Common myeloid progenitor, CD34-positive (primary cell): ENCODE measurements at regions not wholly inside any gene's neighbourhood (a gene's known extent, or its start where the extent isn't known, plus 50 kb on each side); places are given as distances from the start of the nearest gene placed in this dataset.

Source experiments
- CTCF ChIA-PET: fragments of 350-600 bp; sonication (Branson Sonifier 250); formaldehyde crosslinking; loops from one replicate; lab custom pipeline; 2021; ENCODE audit warnings: antibody characterized with exemption; lab: Charles Lee
- POLR2A ChIA-PET: fragments of 350-600 bp; sonication (Branson Sonifier 250); formaldehyde crosslinking; loops from one replicate; lab custom pipeline; 2021; ENCODE audit warnings: antibody characterized with exemption; lab: Charles Lee
- DNase-seq, 3 donors: peaks; one replicate each; pipeline versions ENCODE4 v3.0.0 to v3.0.0-alpha.2; 2013
- H3K27ac ChIP-seq, 2 experiments: 1 replicate in 1 of 2; 2 replicates in 1 of 2; pipeline ENCODE4 v1.7.0; 2013; ENCODE audit warnings: inconsistent platforms in 2 of 2, low read length in 2 of 2, mild to moderate bottlenecking in 2 of 2, low read depth in 1 of 2, moderate library complexity in 1 of 2; ENCODE audit not compliant: severe bottlenecking in 2 of 2, insufficient read depth in 1 of 2, poor library complexity in 1 of 2
- H3K27me3 ChIP-seq, 5 experiments: replicated peaks in 2 of 5; 1 replicate in 3 of 5; 2 replicates in 2 of 5; pipeline versions ENCODE4 v1.6.1 to v1.7.0; 2013; ENCODE audit warnings: low read length in 4 of 5, mild to moderate bottlenecking in 2 of 5, moderate library complexity in 2 of 5, inconsistent platforms in 1 of 5; ENCODE audit not compliant: insufficient read depth in 5 of 5, control insufficient read depth in 4 of 5
- H3K36me3 ChIP-seq, 4 experiments: 1 replicate in 2 of 4; 2 replicates in 2 of 4; pipeline versions ENCODE4 v1.6.1 to v1.7.0; 2013; ENCODE audit warnings: low read length in 3 of 4, control low read depth in 1 of 4, mild to moderate bottlenecking in 1 of 4; ENCODE audit not compliant: control insufficient read depth in 4 of 4, insufficient read depth in 4 of 4
- H3K4me1 ChIP-seq, 4 experiments: 1 replicate in 3 of 4; 2 replicates in 1 of 4; pipeline versions ENCODE4 v1.6.1 to v1.7.1; 2013; ENCODE audit warnings: low read length in 3 of 4, mild to moderate bottlenecking in 3 of 4, control low read depth in 1 of 4, inconsistent platforms in 1 of 4, moderate library complexity in 1 of 4; ENCODE audit not compliant: control insufficient read depth in 4 of 4, insufficient read depth in 4 of 4; ENCODE audit errors: control extremely low read depth in 1 of 4
- H3K4me3 ChIP-seq, 7 experiments: 1 replicate in 4 of 7; 2 replicates in 3 of 7; pipeline versions ENCODE4 v1.5.1 to v1.7.0; 2013; ENCODE audit warnings: mild to moderate bottlenecking in 7 of 7, low read length in 6 of 7, moderate library complexity in 6 of 7, inconsistent platforms in 2 of 7, low read depth in 2 of 7, control low read depth in 1 of 7; ENCODE audit not compliant: insufficient read depth in 4 of 7, control insufficient read depth in 1 of 7; ENCODE audit errors: extremely low read depth in 1 of 7
- H3K9me3 ChIP-seq, 5 experiments: 1 replicate in 4 of 5; 2 replicates in 1 of 5; pipeline versions ENCODE4 v1.6.1 to v1.7.1; 2013; ENCODE audit warnings: low read length in 4 of 5, mild to moderate bottlenecking in 2 of 5, inconsistent platforms in 1 of 5, low read depth in 1 of 5, moderate library complexity in 1 of 5; ENCODE audit not compliant: control insufficient read depth in 4 of 5, insufficient read depth in 2 of 5; ENCODE audit errors: control extremely low read depth in 1 of 5
- WGBS: methylation state at CpG from one replicate; pipeline ENCODE4 v1.1.5; 2013; ENCODE audit not compliant: insufficient coverage; 5-methylcytosine and 5-hydroxymethylcytosine counted together

DNA sequence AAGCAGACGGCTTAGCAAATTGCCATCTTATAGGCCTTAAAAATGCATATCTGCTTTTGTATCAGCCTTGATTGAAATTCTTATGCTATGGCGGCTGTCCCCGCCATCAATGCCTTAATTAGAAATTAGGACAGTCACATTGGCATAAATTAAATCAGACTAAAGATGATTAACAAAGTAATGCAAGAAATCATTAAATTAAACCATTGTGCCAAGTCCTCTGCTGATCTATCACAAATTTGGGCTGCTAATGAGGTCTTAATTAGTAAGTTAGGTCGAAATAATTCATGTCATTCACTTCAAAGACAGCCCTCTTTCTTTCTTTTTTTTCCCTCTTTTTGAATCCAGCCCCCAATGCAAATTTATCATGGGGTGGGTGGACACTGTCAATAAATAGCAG, 159.3 kb downstream of the MIAT start:
- no peaks in the 10 kb centered on the region for H3K36me3 ChIP-seq
- no peak overlapping the region for H3K4me3 ChIP-seq
- WGBS = 83% methylated on average over 1 of the region's 4 CpGs
- POLR2A ChIA-PET = no interaction called here
- no peaks in the 10 kb centered on the region for H3K27me3 ChIP-seq
- DNase-seq = no peak
- CTCF ChIA-PET = no interaction called here
- no peaks in the 10 kb centered on the region for H3K4me1 ChIP-seq
- H3K9me3 ChIP-seq = peaks cover 0 to 17% (median 3%) of the 10 kb centered on the region in 5 experiments
- H3K27ac ChIP-seq = no peak overlapping the region

- H3K4me1 ChIP-seq = no peaks in the 10 kb centered on the region
- no peak overlapping the region for H3K4me3 ChIP-seq
- H3K27ac ChIP-seq = no peak overlapping the region
- ChIA-PET POLR2A (interaction anchor here (0.5 kb wide), 1 partner anchor 834 kb away, joined by 3 read pairs; no protein-coding TSS in a partner anchor), CTCF (no interaction called here)
- peaks cover 0 to 17% (median 3%) of the 10 kb centered on the region in 5 experiments for H3K9me3 ChIP-seq
- WGBS = 63% methylated on average over 3 of the region's 4 CpGs
- H3K36me3 ChIP-seq = no peaks in the 10 kb centered on the region
- no peaks in the 10 kb centered on the region for H3K27me3 ChIP-seq
- DNase-seq = no peak
Observed at GRCh38 chr22:26817926-26818325, 160.5 kb downstream of the MIAT start.

DNA sequence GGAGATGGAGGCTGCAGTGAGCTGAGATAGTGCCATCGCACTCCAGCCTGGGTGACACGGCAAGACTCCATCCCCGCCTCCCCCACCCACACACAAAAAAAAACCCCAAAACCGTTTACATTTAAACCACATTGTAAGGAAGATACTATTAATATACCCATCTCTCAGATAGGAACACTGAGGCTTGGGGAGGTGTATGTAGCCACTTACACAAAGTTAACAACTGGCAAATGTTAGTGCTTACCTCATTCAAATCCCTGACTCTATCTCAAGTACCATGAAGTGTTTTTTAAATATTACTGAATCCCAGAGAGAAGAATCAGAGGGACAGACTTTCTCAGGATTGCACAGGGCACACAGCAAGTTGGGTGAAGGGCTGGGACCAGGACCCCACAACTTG, 164.5 kb downstream of the MIAT start:
- CTCF ChIA-PET = no interaction called here
- no peak overlapping the region for H3K27ac ChIP-seq
- peaks cover 0 to 17% (median 3%) of the 10 kb centered on the region in 5 experiments for H3K9me3 ChIP-seq
- H3K27me3 ChIP-seq = peaks cover 0 to 1% (median 0%) of the 10 kb centered on the region in 5 experiments
- DNase-seq = no peak
- H3K4me1 ChIP-seq = no peaks in the 10 kb centered on the region
- POLR2A ChIA-PET = interaction anchor here (0.6 kb wide), 1 partner anchor 19 kb away, joined by 4 read pairs; no protein-coding TSS in a partner anchor
- 80% methylated on average over 3 of the region's 4 CpGs for WGBS
- H3K4me3 ChIP-seq = no peak overlapping the region
- no peaks in the 10 kb centered on the region for H3K36me3 ChIP-seq

GRCh38 chr22:26822313-26822712, 164.9 kb downstream of the MIAT start:
- ChIA-PET CTCF (no interaction called here), POLR2A (interaction anchor here (0.6 kb wide), 1 partner anchor 19 kb away, joined by 4 read pairs; no protein-coding TSS in a partner anchor)
- Histone ChIP-seq H3K9me3 (peaks cover 0 to 16% (median 3%) of the 10 kb centered on the region in 5 experiments), H3K4me1 (no peaks in the 10 kb centered on the region), H3K27me3 (peaks cover 0 to 1% (median 0%) of the 10 kb centered on the region in 5 experiments), H3K27ac (no peak overlapping the region), H3K36me3 (no peaks in the 10 kb centered on the region), H3K4me3 (no peak overlapping the region)
- DNase-seq = no peak
- WGBS = 57% methylated on average over 2 of the region's 2 CpGs

GRCh38 chr22:26823966-26824365, 166.6 kb downstream of the MIAT start:
- H3K9me3 ChIP-seq = no peaks in the 10 kb centered on the region
- no peak overlapping the region for H3K27ac ChIP-seq
- POLR2A ChIA-PET = no interaction called here
- no peaks in the 10 kb centered on the region for H3K4me1 ChIP-seq
- 85% methylated on average over 4 of the region's 6 CpGs for WGBS
- H3K27me3 ChIP-seq = peaks cover 0 to 1% (median 0%) of the 10 kb centered on the region in 5 experiments
- H3K36me3 ChIP-seq = no peaks in the 10 kb centered on the region
- no peak for DNase-seq
- CTCF ChIA-PET = interaction anchor here (0.7 kb wide), 1 partner anchor 86 kb away, joined by 3 read pairs; no protein-coding TSS in a partner anchor
- H3K4me3 ChIP-seq = no peak overlapping the region

- no peak for DNase-seq
- Histone ChIP-seq H3K27ac (no peak overlapping the region), H3K4me1 (no peaks in the 10 kb centered on the region), H3K27me3 (peaks cover 0 to 1% (median 0%) of the 10 kb centered on the region in 5 experiments), H3K36me3 (no peaks in the 10 kb centered on the region), H3K9me3 (no peaks in the 10 kb centered on the region), H3K4me3 (no peak overlapping the region)
- 94% methylated on average over 7 of the region's 10 CpGs for WGBS
- ChIA-PET CTCF (interaction anchor here (1.4 kb wide), 1 partner anchor 10 kb away, joined by 3 read pairs; no protein-coding TSS in a partner anchor), POLR2A (interaction anchor here (0.6 kb wide), 1 partner anchor 109 kb away, joined by 5 read pairs; no protein-coding TSS in a partner anchor)
Observed at GRCh38 chr22:26825960-26826935, 168.9 kb downstream of the MIAT start.

- no peak overlapping the region for H3K4me3 ChIP-seq
- CTCF ChIA-PET = interaction anchor here (1.1 kb wide), 1 partner anchor 13 kb away, joined by 3 read pairs; no protein-coding TSS in a partner anchor
- H3K27me3 ChIP-seq = peaks cover 0 to 1% (median 0%) of the 10 kb centered on the region in 5 experiments
- H3K4me1 ChIP-seq = no peaks in the 10 kb centered on the region
- DNase-seq = no peak
- H3K27ac ChIP-seq = no peak overlapping the region
- H3K9me3 ChIP-seq = no peaks in the 10 kb centered on the region
- H3K36me3 ChIP-seq = no peaks in the 10 kb centered on the region
- POLR2A ChIA-PET = no interaction called here
- WGBS = 95% methylated on average over 4 of the region's 4 CpGs
Observed at GRCh38 chr22:26827611-26828010, 170.2 kb downstream of the MIAT start.
